Panc1 (cell line): ENCODE measurements at regions not wholly inside any gene's neighbourhood (a gene's known extent, or its start where the extent isn't known, plus 50 kb on each side); places are given as distances from the start of the nearest gene placed in this dataset.

Experiments used
- ATAC-seq: fragments of 200-7000 bp; cut with Tn5 transposase; 2 replicates; pipeline ENCODE4 v1.9.1; 2020; ENCODE audit warnings: mild to moderate bottlenecking, moderate library complexity
- BruUV-seq: library from RNA; stranded (reverse); fragments of 400-500 nt; replicated peaks from 2 replicates; lab custom pipeline; 2021; lab: Mats Ljungman, UMichigan
- CTCF ChIA-PET: fragments of 300-600 bp; sonication (Branson Sonifier 250); formaldehyde crosslinking; loops from one replicate; lab custom pipeline; 2022; ENCODE audit warnings: antibody characterized with exemption; lab: Charles Lee
- POLR2A ChIA-PET: fragments of 300-600 bp; sonication (Branson Sonifier 250); formaldehyde crosslinking; loops from one replicate; lab custom pipeline; 2022; ENCODE audit warnings: antibody characterized with exemption; lab: Charles Lee
- DNase-seq: peaks from one replicate; pipeline ENCODE4 v3.0.0-alpha.2; 2010; ENCODE audit warnings: low read depth, low spot score
- H3K27ac ChIP-seq: 2 replicates; pipeline ENCODE4 v1.5.1; 2011; ENCODE audit warnings: mild to moderate bottlenecking, low read length, inconsistent platforms
- H3K27me3 ChIP-seq: fragments of 200-500 bp; sonication (Bioruptor generic); 2 replicates; pipeline ENCODE4 v1.6.0; 2014; ENCODE audit warnings: low read length, inconsistent platforms; ENCODE audit not compliant: control insufficient read depth, insufficient read depth
- H3K36me3 ChIP-seq: fragments of 200-500 bp; sonication (Bioruptor generic); 2 replicates; pipeline ENCODE4 v1.5.1; 2014; ENCODE audit warnings: inconsistent platforms, mild to moderate bottlenecking, low read length, moderate library complexity; ENCODE audit not compliant: control insufficient read depth, insufficient read depth
- H3K4me1 ChIP-seq: 2 replicates; pipeline ENCODE4 v1.5.1; 2011; ENCODE audit warnings: inconsistent platforms, mild to moderate bottlenecking, low read length, moderate library complexity; ENCODE audit not compliant: control insufficient read depth, insufficient read depth
- H3K4me3 ChIP-seq, 2 experiments: 2 replicates each; pipeline ENCODE4 v1.5.1; 2011 to 2012; ENCODE audit warnings: low read depth in 2 of 2, low read length in 2 of 2, mild to moderate bottlenecking in 2 of 2, inconsistent platforms in 1 of 2, moderate library complexity in 1 of 2
- H3K9me3 ChIP-seq: fragments of 200-500 bp; sonication (Bioruptor generic); 2 replicates; pipeline ENCODE4 v1.5.1; 2014; ENCODE audit warnings: low read depth, mild to moderate bottlenecking, inconsistent platforms, low read length, moderate library complexity; ENCODE audit not compliant: control insufficient read depth, insufficient read depth
- CTCF ChIP-seq: fragments of 450-650 bp; IDR thresholded peaks from 2 replicates; pipeline ENCODE4 v1.5.1; 2017; ENCODE audit warnings: mild to moderate bottlenecking
- POLR2AphosphoS5 ChIP-seq: IDR thresholded peaks from 2 replicates; pipeline ENCODE4 v1.6.1; 2012; ENCODE audit warnings: mild to moderate bottlenecking, low read depth, low read length, moderate library complexity
- REST ChIP-seq, 2 experiments: IDR thresholded peaks; 2 replicates each; pipeline ENCODE4 v1.6.1; 2011 to 2012; ENCODE audit warnings: low read depth in 2 of 2, control low read depth in 1 of 2, low read length in 1 of 2, mild to moderate bottlenecking in 1 of 2, moderate library complexity in 1 of 2; ENCODE audit not compliant: insufficient read depth in 1 of 2
- SIN3A ChIP-seq: IDR thresholded peaks from 2 replicates; pipeline ENCODE4 v1.6.1; 2012; ENCODE audit warnings: low read depth, mild to moderate bottlenecking, low read length, moderate library complexity, borderline replicate concordance; ENCODE audit not compliant: insufficient read depth
- TCF7L2 ChIP-seq: IDR thresholded peaks from 2 replicates; pipeline ENCODE4 v1.6.1; 2011; ENCODE audit warnings: mild to moderate bottlenecking, low read depth, low read length, inconsistent platforms
- in situ Hi-C: cut with HindIII; loops from 2 replicates; pipeline ENCODE4 v1.10.0; 2016; ENCODE audit warnings: low sequenced_read_pairs, low pct_unique_long_range_greater_than_20kb
- intact Hi-C: fragments of 100-400 bp; cut with micrococcal nuclease; formaldehyde crosslinking; loops from one replicate; pipeline ENCODE4 v1.10.0; 2022; ENCODE audit not compliant: unreplicated experiment

DNA sequence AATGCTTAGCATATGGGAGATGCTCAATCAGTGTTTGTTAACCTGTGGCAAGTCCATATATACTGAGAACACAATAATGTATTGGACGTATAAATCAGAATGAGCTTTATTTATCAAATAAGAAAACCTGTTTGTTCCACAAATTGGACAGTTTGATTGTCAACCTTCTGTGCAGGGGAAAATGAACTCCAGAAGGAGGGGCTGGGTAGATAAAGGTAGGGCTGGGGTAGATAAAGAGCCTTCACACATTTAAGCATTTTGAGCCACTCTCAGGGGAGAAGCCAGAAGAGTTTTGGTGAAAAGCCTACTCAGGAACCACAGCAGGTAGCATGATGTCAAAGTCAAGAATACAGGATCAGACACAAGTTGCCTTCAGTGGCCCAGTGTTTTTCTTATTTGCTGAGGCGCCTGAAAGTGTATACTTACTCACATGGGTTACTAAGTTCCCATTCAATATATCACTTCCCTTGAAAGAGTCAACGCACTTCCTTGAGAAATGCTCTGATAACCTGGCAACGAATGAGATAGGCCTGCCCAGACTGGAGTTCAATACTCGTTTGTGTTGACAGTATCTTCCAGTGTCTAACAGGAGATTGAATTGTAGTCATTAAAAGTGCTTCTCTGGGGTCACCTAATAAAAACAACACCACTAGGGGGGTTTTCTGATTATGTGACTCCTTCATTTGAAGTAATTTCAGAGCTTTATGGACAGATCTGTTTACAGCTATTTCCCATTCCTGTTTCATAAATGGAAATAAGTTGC, 263.9 kb upstream of the CITED2 start:
- ATAC-seq (no peak), DNase-seq (no peak)
- POLR2A ChIA-PET = no interaction called here
- intact Hi-C loops (no loop called here), in situ Hi-C loops (no loop called here)
- BruUV-seq = no TSS peak
- Histone ChIP-seq H3K27ac (peak overlapping the region; percentile 13; the same call in 1 of the 2 replicates), H3K4me3 (no peak overlapping the region), H3K36me3 (no peaks in the 10 kb centered on the region), H3K4me1 (no peaks in the 10 kb centered on the region; the same call in 1 of the 2 replicates), H3K9me3 (no peaks in the 10 kb centered on the region), H3K27me3 (no peaks in the 10 kb centered on the region)
- TF ChIP-seq TCF7L2 (no peak), POLR2AphosphoS5 (no peak), CTCF (no peak), SIN3A (no peak), REST (IDR thresholded peaks at IDR 0.05; ENCODE audit: insufficient read depth in 1 of 2, low read depth in 2 of 2, low read length in 1 of 2) (no peak)
- CTCF ChIA-PET = no interaction called here

DNA sequence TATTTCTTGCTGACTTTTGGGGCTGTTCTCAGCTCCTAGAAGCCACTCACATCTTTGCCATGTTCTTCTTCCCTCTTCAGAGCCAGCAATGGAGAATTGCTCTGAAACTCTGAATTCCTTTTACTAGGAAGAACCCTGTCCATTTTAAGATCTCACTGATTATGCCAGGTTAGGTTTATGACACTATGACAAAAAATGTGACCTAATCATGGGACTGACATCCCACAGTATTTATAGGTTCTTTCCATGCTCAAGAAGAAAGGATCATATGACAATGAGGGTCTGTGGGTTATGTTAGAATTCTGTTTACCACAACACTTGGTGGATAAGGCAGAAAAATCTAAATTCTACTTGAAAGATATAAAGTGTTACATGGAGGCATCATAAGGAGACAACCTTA, 263.3 kb upstream of the CITED2 start:
- BruUV-seq = no TSS peak
- no peaks in the 10 kb centered on the region; the same call in 1 of the 2 replicates for H3K4me1 ChIP-seq
- no peaks in the 10 kb centered on the region for H3K9me3 ChIP-seq
- intact Hi-C loops (no loop called here), in situ Hi-C loops (no loop called here)
- DNase-seq = no peak
- H3K27ac ChIP-seq = no peak overlapping the region; the same call in 1 of the 2 replicates
- no peaks in the 10 kb centered on the region for H3K27me3 ChIP-seq
- ChIA-PET CTCF (no interaction called here), POLR2A (no interaction called here)
- ATAC-seq = no peak
- H3K36me3 ChIP-seq = no peaks in the 10 kb centered on the region
- H3K4me3 ChIP-seq = no peak overlapping the region
- TF ChIP-seq REST (IDR thresholded peaks at IDR 0.05; ENCODE audit: insufficient read depth in 1 of 2, low read depth in 2 of 2, low read length in 1 of 2) (no peak), SIN3A (no peak), CTCF (no peak), TCF7L2 (no peak), POLR2AphosphoS5 (no peak)
